ENCODE measurements at regions not wholly inside any gene's neighbourhood (a gene's known extent, or its start where the extent isn't known, plus 50 kb on each side); places are given as distances from the start of the nearest gene placed in this dataset.

GRCh38 chr3:25900161-25900560 lies 110.3 kb downstream of the OXSM start:
- Mint-ChIP-seq H3K27ac (no peak overlapping the region), H3K36me3 (ENCODE audit: low read depth) (no peaks in the 10 kb centered on the region), H3K27me3 (ENCODE audit: low read depth) (peaks cover 4% of the 10 kb centered on the region), H3K4me1 (ENCODE audit: low read depth) (no peaks in the 10 kb centered on the region), H3K4me3 (ENCODE audit: low read depth) (no peak overlapping the region), H3K9me3 (no peaks in the 10 kb centered on the region)
- DNase-seq (ENCODE audit: low spot score): no peak
- intact Hi-C loops (cut with micrococcal nuclease): no loop called here

GRCh38 chr3:25901796-25902195 lies 111.9 kb downstream of the OXSM start:
- DNase-seq (ENCODE audit: low spot score): no peak
- Mint-ChIP-seq H3K36me3 (ENCODE audit: low read depth) (no peaks in the 10 kb centered on the region), H3K27ac (no peak overlapping the region), H3K4me3 (ENCODE audit: low read depth) (no peak overlapping the region), H3K4me1 (ENCODE audit: low read depth) (no peaks in the 10 kb centered on the region), H3K27me3 (ENCODE audit: low read depth) (peaks cover 4% of the 10 kb centered on the region), H3K9me3 (no peaks in the 10 kb centered on the region)
- intact Hi-C loops (cut with micrococcal nuclease): no loop called here

- Mint-ChIP-seq H3K27me3 (ENCODE audit: low read depth) (peaks cover 4% of the 10 kb centered on the region), H3K4me3 (ENCODE audit: low read depth) (no peak overlapping the region), H3K9me3 (no peaks in the 10 kb centered on the region), H3K27ac (no peak overlapping the region), H3K36me3 (ENCODE audit: low read depth) (no peaks in the 10 kb centered on the region), H3K4me1 (ENCODE audit: low read depth) (no peaks in the 10 kb centered on the region)
- no peak for DNase-seq (ENCODE audit: low spot score)
- intact Hi-C loops (cut with micrococcal nuclease): no loop called here
Measured at GRCh38 chr3:25902586-25902985, 112.7 kb downstream of the OXSM start.

- intact Hi-C loops (cut with micrococcal nuclease): no loop called here
- H3K27ac Mint-ChIP-seq: no peak overlapping the region
- no peak for DNase-seq (ENCODE audit: low spot score)
- no peaks in the 10 kb centered on the region for H3K9me3 Mint-ChIP-seq
- H3K4me1 Mint-ChIP-seq (ENCODE audit: low read depth): no peaks in the 10 kb centered on the region
- peaks cover 4% of the 10 kb centered on the region for H3K27me3 Mint-ChIP-seq (ENCODE audit: low read depth)
- no peaks in the 10 kb centered on the region for H3K36me3 Mint-ChIP-seq (ENCODE audit: low read depth)
- H3K4me3 Mint-ChIP-seq (ENCODE audit: low read depth): no peak overlapping the region
Measured at GRCh38 chr3:25903371-25904129, 113.7 kb downstream of the OXSM start.

GRCh38 chr3:25904206-25904605 lies 114.3 kb downstream of the OXSM start:
- H3K27me3 Mint-ChIP-seq (ENCODE audit: low read depth): peaks cover 4% of the 10 kb centered on the region
- DNase-seq (ENCODE audit: low spot score): no peak
- no peak overlapping the region for H3K4me3 Mint-ChIP-seq (ENCODE audit: low read depth)
- H3K36me3 Mint-ChIP-seq (ENCODE audit: low read depth): no peaks in the 10 kb centered on the region
- no peaks in the 10 kb centered on the region for H3K9me3 Mint-ChIP-seq
- no peak overlapping the region for H3K27ac Mint-ChIP-seq
- intact Hi-C loops (cut with micrococcal nuclease): no loop called here
- H3K4me1 Mint-ChIP-seq (ENCODE audit: low read depth): no peaks in the 10 kb centered on the region

- Mint-ChIP-seq H3K9me3 (no peaks in the 10 kb centered on the region), H3K4me1 (ENCODE audit: low read depth) (no peaks in the 10 kb centered on the region), H3K36me3 (ENCODE audit: low read depth) (no peaks in the 10 kb centered on the region), H3K27ac (no peak overlapping the region), H3K4me3 (ENCODE audit: low read depth) (no peak overlapping the region), H3K27me3 (ENCODE audit: low read depth) (peaks cover 7% of the 10 kb centered on the region)
- intact Hi-C loops (cut with micrococcal nuclease): no loop called here
- DNase-seq (ENCODE audit: low spot score): no peak
Measured at GRCh38 chr3:25906132-25906906, 116.4 kb downstream of the OXSM start.

- Mint-ChIP-seq H3K27ac (no peak overlapping the region), H3K36me3 (ENCODE audit: low read depth) (no peaks in the 10 kb centered on the region), H3K9me3 (no peaks in the 10 kb centered on the region), H3K27me3 (ENCODE audit: low read depth) (peaks cover 7% of the 10 kb centered on the region), H3K4me1 (ENCODE audit: low read depth) (peaks cover 5% of the 10 kb centered on the region), H3K4me3 (ENCODE audit: low read depth) (no peak overlapping the region)
- no peak for DNase-seq (ENCODE audit: low spot score)
- intact Hi-C loops (cut with micrococcal nuclease): no loop called here
Measured at GRCh38 chr3:25907081-25907480, 117.2 kb downstream of the OXSM start.

GRCh38 chr3:25910105-25910504 lies 120.2 kb downstream of the OXSM start:
- no peak for DNase-seq (ENCODE audit: low spot score)
- Mint-ChIP-seq H3K4me1 (ENCODE audit: low read depth) (peaks cover 5% of the 10 kb centered on the region), H3K9me3 (no peaks in the 10 kb centered on the region), H3K27me3 (ENCODE audit: low read depth) (peaks cover 4% of the 10 kb centered on the region), H3K36me3 (ENCODE audit: low read depth) (no peaks in the 10 kb centered on the region), H3K27ac (no peak overlapping the region), H3K4me3 (ENCODE audit: low read depth) (no peak overlapping the region)
- intact Hi-C loops (cut with micrococcal nuclease): loop anchor here (2.0 kb wide), 1 partner anchor 261 kb away; no protein-coding TSS in a partner anchor

GRCh38 chr3:25910997-25911396 lies 121.1 kb downstream of the OXSM start:
- no peak for DNase-seq (ENCODE audit: low spot score)
- Mint-ChIP-seq H3K9me3 (no peaks in the 10 kb centered on the region), H3K36me3 (ENCODE audit: low read depth) (no peaks in the 10 kb centered on the region), H3K27ac (no peak overlapping the region), H3K4me3 (ENCODE audit: low read depth) (no peak overlapping the region), H3K4me1 (ENCODE audit: low read depth) (peaks cover 5% of the 10 kb centered on the region), H3K27me3 (ENCODE audit: low read depth) (peaks cover 3% of the 10 kb centered on the region)
- intact Hi-C loops (cut with micrococcal nuclease): loop anchor here (2.0 kb wide), 1 partner anchor 262 kb away; no protein-coding TSS in a partner anchor

- H3K36me3 Mint-ChIP-seq (ENCODE audit: low read depth): no peaks in the 10 kb centered on the region
- H3K27ac Mint-ChIP-seq: no peak overlapping the region
- no peaks in the 10 kb centered on the region for H3K9me3 Mint-ChIP-seq
- peaks cover 3% of the 10 kb centered on the region for H3K27me3 Mint-ChIP-seq (ENCODE audit: low read depth)
- no peak for DNase-seq (ENCODE audit: low spot score)
- peaks cover 5% of the 10 kb centered on the region for H3K4me1 Mint-ChIP-seq (ENCODE audit: low read depth)
- H3K4me3 Mint-ChIP-seq (ENCODE audit: low read depth): no peak overlapping the region
- intact Hi-C loops (cut with micrococcal nuclease): loop anchor here (2.0 kb wide), 1 partner anchor 263 kb away; no protein-coding TSS in a partner anchor
Measured at GRCh38 chr3:25911525-25912295, 121.8 kb downstream of the OXSM start.

- peaks cover 5% of the 10 kb centered on the region for H3K4me1 Mint-ChIP-seq (ENCODE audit: low read depth)
- H3K9me3 Mint-ChIP-seq: no peaks in the 10 kb centered on the region
- H3K36me3 Mint-ChIP-seq (ENCODE audit: low read depth): no peaks in the 10 kb centered on the region
- no peak overlapping the region for H3K4me3 Mint-ChIP-seq (ENCODE audit: low read depth)
- DNase-seq (ENCODE audit: low spot score): no peak
- peaks cover 3% of the 10 kb centered on the region for H3K27me3 Mint-ChIP-seq (ENCODE audit: low read depth)
- no peak overlapping the region for H3K27ac Mint-ChIP-seq
- intact Hi-C loops (cut with micrococcal nuclease): no loop called here
Measured at GRCh38 chr3:25913179-25913578, 123.3 kb downstream of the OXSM start.

GRCh38 chr3:25915673-25916072 lies 125.8 kb downstream of the OXSM start:
- H3K27ac Mint-ChIP-seq: no peak overlapping the region
- no peaks in the 10 kb centered on the region for H3K36me3 Mint-ChIP-seq (ENCODE audit: low read depth)
- peaks cover 5% of the 10 kb centered on the region for H3K4me1 Mint-ChIP-seq (ENCODE audit: low read depth)
- no peaks in the 10 kb centered on the region for H3K9me3 Mint-ChIP-seq
- no peak overlapping the region for H3K4me3 Mint-ChIP-seq (ENCODE audit: low read depth)
- peaks cover 2% of the 10 kb centered on the region for H3K27me3 Mint-ChIP-seq (ENCODE audit: low read depth)
- no peak for DNase-seq (ENCODE audit: low spot score)
- intact Hi-C loops (cut with micrococcal nuclease): no loop called here
